ENCODE measurements at regions not wholly inside any gene's neighbourhood (a gene's known extent, or its start where the extent isn't known, plus 50 kb on each side); places are given as distances from the start of the nearest gene placed in this dataset.
A peak's percentile ranks its signal among the peaks of the same experiment; 100 is the strongest.
"Not testable (repeated sequence)": the region's sequence is repeated elsewhere in the genome, so short reads cannot be mapped to it uniquely, and the experiment has no call there.

DNA sequence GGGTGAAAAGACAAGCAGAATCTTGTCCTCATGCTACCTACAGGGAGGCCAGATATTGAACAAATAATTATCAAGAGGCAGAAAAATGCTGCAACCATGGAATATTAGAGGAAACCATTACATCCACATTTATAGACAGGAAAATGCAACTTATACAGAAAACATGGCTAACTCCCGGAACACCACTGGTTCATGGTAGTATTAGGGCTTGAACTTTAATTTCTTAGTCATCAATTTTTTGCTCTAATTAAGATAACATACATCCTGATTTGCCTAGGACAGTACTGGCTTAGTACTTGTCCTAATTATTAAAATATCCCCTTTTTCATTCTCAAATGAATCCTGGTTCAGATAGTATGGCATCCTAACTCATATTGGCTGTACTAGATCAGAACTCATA is 76.3 kb upstream of the TGFBR2 start:
- Histone ChIP-seq H3K9ac (ENCODE audit: low read depth, low read length) (no peak overlapping the region), H3K9me3 (ENCODE audit: control insufficient read depth, insufficient read depth, low read length) (no peaks in the 10 kb centered on the region), H3K36me3 (ENCODE audit: insufficient read depth, low read length) (no peaks in the 10 kb centered on the region), H3K4me1 (ENCODE audit: insufficient read depth, low read length) (no peaks in the 10 kb centered on the region)

DNA sequence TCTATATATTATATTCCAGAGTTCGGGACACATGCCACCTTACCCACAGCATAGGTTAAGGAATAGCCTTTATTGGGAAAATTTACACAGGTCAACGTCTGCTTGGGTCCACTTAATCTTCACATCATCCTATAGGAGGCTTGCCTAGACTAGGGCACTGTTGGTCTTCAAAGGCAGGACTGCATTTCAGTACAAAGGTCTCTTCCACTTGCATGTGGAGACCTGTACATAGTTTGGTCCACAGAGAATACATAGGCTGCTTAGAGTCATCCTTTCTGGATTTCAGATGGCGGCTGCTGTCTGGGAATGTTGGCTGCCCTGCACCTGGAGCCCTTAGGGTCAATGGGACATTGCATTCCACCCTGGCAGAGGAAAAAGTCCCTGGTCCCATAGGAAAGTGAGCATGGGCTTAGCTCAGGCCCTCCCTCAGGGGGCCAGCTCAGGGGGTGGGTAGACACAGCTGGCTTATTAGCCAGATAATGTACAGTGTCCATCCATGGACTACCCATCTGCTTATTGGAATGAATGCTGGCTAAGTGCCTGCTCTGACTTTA is 75.3 kb upstream of the TGFBR2 start:
- H3K9me3 ChIP-seq (ENCODE audit: control insufficient read depth, insufficient read depth, low read length), result no peaks in the 10 kb centered on the region
- no peaks in the 10 kb centered on the region for H3K36me3 ChIP-seq (ENCODE audit: insufficient read depth, low read length)

DNA sequence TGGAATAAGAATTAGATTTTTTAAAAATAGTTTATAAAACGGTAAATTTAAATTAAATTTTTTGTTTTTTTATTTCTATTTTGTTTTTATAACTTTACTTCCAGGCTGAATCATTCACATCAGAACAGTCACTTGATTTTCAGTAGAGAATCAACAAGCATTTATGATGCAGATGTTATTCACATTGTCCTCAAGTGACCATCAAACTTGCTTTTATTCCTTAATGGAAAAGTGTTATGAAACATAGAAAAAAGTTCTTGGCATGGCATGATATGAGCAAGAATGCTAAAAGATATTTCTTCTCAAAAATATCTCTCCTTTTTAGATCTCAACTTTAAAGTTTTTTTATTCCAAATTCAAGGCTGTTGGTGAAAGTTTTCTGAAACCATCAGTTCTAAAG is 70.9 kb upstream of the TGFBR2 start:
- Histone ChIP-seq H3K9me3 (ENCODE audit: control insufficient read depth, insufficient read depth, low read length) (no peaks in the 10 kb centered on the region), H3K4me1 (ENCODE audit: insufficient read depth, low read length) (no peaks in the 10 kb centered on the region), H3K9ac (ENCODE audit: low read depth, low read length) (no peak overlapping the region), H3K36me3 (ENCODE audit: insufficient read depth, low read length) (no peaks in the 10 kb centered on the region)

More for the DNA sequence above, 75.3 kb upstream of the TGFBR2 start:
- no peaks in the 10 kb centered on the region for H3K4me1 ChIP-seq (ENCODE audit: insufficient read depth, low read length)
- no peak overlapping the region for H3K9ac ChIP-seq (ENCODE audit: low read depth, low read length)

DNA sequence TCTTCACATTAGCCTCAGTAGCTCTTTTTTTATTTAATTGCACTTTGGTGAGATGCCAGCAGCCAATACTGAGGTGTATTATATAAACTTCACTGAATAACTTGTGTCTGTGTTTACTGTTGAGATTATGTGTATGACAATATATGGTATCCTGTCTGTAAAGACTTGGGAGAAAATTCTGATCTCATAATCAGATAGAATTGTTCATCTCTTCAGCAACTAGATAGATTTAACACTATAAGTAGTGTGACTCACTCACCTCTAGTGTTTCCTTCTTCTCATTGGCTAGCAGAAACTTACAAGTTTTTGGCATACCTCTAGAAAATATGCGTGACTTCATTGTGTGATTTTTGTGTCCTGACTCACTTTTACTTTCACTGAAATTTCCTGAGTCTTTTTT is 67.6 kb upstream of the TGFBR2 start:
- H3K9ac ChIP-seq (ENCODE audit: low read depth, low read length), result no peak overlapping the region
- no peaks in the 10 kb centered on the region for H3K36me3 ChIP-seq (ENCODE audit: insufficient read depth, low read length)
- no peaks in the 10 kb centered on the region for H3K9me3 ChIP-seq (ENCODE audit: control insufficient read depth, insufficient read depth, low read length)
- no peaks in the 10 kb centered on the region for H3K4me1 ChIP-seq (ENCODE audit: insufficient read depth, low read length)

DNA sequence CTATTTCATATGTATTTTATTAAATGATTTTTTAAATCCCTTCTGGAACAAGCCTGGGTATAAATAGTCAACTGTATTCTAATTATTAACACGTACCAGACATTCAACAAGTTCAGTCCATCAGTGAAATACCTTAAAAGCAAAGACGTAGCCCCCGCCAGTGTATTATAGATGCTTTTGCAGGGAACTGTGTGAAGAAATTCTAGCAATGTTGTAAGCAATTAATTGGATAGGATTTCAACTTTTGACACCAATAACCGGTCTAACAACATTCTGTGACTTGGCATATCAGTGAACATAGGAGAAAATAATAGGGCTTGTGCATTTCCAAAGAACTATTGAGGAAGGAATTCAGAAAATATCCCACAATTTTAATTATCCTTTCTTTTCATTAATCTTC is 67.2 kb upstream of the TGFBR2 start:
- Histone ChIP-seq H3K36me3 (ENCODE audit: insufficient read depth, low read length) (no peaks in the 10 kb centered on the region), H3K9me3 (ENCODE audit: control insufficient read depth, insufficient read depth, low read length) (no peaks in the 10 kb centered on the region), H3K9ac (ENCODE audit: low read depth, low read length) (no peak overlapping the region)

DNA sequence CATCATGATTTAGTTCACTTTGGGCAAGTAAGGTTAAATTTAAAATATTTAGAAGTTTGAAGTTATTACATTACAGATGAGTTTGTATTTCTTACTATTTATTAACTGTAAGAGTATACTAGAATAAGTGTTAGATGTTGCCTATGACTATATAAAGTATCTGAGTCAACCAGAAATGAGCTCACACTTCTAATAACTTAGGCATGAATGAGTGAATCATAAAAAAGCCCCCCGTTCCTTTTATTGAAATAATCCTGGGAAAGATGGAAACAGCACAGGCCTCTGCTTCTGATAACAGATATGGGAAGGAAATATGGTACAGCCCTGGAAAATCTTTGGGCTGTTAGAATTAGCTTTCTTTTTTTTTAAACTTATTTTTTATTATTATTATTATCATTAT is 66.6 kb upstream of the TGFBR2 start:
- Histone ChIP-seq H3K36me3 (ENCODE audit: insufficient read depth, low read length) (no peaks in the 10 kb centered on the region), H3K9ac (ENCODE audit: low read depth, low read length) (no peak overlapping the region), H3K4me1 (ENCODE audit: insufficient read depth, low read length) (no peaks in the 10 kb centered on the region), H3K9me3 (ENCODE audit: control insufficient read depth, insufficient read depth, low read length) (no peaks in the 10 kb centered on the region)

More for the DNA sequence above, 67.2 kb upstream of the TGFBR2 start:
- no peaks in the 10 kb centered on the region for H3K4me1 ChIP-seq (ENCODE audit: insufficient read depth, low read length)

DNA sequence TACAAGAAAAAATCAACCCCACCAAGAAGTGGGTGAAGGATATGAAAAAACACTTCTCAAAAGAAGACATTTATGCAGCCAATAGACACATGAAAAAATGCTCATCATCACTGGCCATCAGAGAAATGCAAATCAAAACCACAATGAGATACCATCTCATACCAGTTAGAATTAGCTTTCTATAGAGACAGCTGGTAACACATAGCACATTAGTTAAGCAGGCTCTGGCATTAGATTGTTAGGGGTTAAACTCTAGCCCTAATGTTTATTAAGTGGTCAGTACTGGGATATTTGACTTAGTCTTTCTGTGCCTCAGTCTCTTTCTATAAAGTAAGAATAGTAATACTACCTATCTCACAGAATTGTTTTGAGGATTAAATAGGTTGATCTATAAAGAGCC is 65.2 kb upstream of the TGFBR2 start:
- H3K4me1 ChIP-seq (ENCODE audit: insufficient read depth, low read length); H3K9me3 ChIP-seq (ENCODE audit: control insufficient read depth, insufficient read depth, low read length); H3K36me3 ChIP-seq (ENCODE audit: insufficient read depth, low read length); H3K9ac ChIP-seq (ENCODE audit: low read depth, low read length): not testable (repeated sequence)

DNA sequence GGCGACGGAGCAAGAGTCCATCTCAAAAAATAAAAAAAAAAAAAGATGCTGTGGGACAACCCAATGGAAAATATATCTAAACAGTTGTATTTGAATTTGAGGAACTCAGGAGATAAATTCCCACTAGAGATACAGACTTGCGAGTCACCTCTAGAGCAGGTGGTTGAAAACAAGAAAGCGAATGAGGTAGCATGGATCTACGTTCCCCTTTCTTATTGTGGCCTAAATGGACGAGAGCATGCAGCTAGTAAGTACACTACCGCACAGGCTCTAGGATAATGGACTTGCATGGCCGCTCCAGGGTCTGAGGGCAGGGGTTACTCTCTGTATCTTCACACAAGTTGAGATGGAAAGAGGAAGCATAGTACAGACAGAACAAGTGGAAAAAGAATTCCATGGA is 63.5 kb upstream of the TGFBR2 start:
- H3K4me1 ChIP-seq (ENCODE audit: insufficient read depth, low read length), result no peaks in the 10 kb centered on the region
- no peak overlapping the region for H3K9ac ChIP-seq (ENCODE audit: low read depth, low read length)
- no peaks in the 10 kb centered on the region for H3K36me3 ChIP-seq (ENCODE audit: insufficient read depth, low read length)
- H3K9me3 ChIP-seq (ENCODE audit: control insufficient read depth, insufficient read depth, low read length), result no peaks in the 10 kb centered on the region

DNA sequence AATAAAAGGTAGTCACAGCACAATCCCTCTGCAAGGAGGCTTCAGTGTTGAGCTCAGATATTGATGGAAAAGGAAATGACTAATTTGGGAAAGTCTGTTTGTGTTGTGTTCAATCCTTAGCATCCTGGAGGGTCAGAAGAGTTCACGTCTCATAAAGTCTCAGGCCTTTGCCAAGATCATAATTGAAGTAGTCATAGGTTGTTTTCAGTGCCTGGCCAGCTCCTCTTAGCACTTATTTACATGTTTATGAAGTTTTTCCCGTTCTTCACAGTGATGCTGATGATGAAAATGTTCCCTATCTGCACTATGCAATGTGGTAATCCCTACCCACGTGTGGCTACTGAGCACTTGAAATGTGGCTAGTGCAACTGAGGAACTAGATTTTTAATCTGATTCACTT is 61.6 kb upstream of the TGFBR2 start:
- H3K9ac ChIP-seq (ENCODE audit: low read depth, low read length), result no peak overlapping the region
- peaks cover 8% of the 10 kb centered on the region for H3K4me1 ChIP-seq (ENCODE audit: insufficient read depth, low read length)
- no peaks in the 10 kb centered on the region for H3K9me3 ChIP-seq (ENCODE audit: control insufficient read depth, insufficient read depth, low read length)
- H3K36me3 ChIP-seq (ENCODE audit: insufficient read depth, low read length), result no peaks in the 10 kb centered on the region

DNA sequence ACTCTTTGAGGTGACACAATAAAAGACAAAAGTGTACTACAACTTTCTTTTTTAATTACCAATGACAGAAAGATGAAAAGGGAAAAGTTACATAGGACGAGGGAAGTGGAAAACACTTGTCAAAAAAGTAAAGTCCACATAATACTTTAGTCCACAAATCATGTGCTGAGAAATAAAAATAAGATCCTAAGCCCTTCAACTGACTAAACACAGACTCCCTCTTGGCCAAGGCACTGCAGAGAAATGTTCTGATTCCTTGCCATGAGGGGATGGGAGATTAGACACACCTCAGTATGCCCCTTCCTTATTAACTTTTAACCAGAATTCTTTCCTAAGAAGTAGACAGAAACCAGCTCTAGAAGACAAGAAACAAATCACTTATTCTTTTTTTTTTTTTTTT is 59.5 kb upstream of the TGFBR2 start:
- H3K36me3 ChIP-seq (ENCODE audit: insufficient read depth, low read length), result no peaks in the 10 kb centered on the region
- no peaks in the 10 kb centered on the region for H3K9me3 ChIP-seq (ENCODE audit: control insufficient read depth, insufficient read depth, low read length)
- peaks cover 29% of the 10 kb centered on the region for H3K4me1 ChIP-seq (ENCODE audit: insufficient read depth, low read length)
- no peak overlapping the region for H3K9ac ChIP-seq (ENCODE audit: low read depth, low read length)

DNA sequence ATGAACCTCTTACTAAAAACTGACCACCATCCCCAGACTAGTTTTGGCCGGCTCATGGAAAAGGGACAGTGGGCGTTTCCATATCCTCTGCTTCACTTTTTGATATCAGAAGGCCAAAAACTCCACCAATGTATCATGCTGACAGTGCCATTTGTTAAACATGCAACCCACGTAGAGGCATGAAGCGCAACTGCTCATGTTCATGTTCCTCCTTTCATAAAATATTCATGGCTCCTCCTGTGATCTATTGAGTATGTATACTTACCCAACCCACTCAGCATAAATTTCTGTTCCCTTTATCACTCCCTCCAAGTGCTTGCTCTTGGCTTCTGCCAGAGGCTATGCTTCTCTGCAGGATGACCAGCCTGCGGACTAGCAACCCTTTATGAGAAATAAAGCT is 58.7 kb upstream of the TGFBR2 start:
- Histone ChIP-seq H3K36me3 (ENCODE audit: insufficient read depth, low read length) (no peaks in the 10 kb centered on the region), H3K9me3 (ENCODE audit: control insufficient read depth, insufficient read depth, low read length) (no peaks in the 10 kb centered on the region), H3K9ac (ENCODE audit: low read depth, low read length) (no peak overlapping the region), H3K4me1 (ENCODE audit: insufficient read depth, low read length) (peaks cover 37% of the 10 kb centered on the region)

DNA sequence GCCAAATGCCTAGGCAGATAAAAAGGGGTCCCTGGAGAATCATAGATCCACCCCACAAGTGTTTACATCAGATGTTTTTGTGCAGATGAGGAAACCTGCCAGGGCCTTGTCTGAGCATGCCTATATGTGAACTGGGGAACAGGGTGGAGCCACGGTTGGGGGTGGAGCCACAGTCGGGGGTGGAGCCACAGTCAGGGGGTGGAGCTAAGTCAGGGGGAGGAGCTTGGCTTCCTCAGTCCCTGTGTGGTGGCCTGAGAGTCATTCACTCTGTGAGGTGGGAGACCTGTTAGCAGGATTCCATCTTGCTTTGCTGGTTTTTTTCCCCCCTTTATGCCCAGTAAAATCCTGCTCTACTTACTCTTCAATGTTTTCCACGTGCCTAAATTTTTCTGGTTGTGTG is 57.8 kb upstream of the TGFBR2 start:
- H3K4me1 ChIP-seq (ENCODE audit: insufficient read depth, low read length), result peaks cover 45% of the 10 kb centered on the region
- H3K36me3 ChIP-seq (ENCODE audit: insufficient read depth, low read length), result no peaks in the 10 kb centered on the region
- H3K9ac ChIP-seq (ENCODE audit: low read depth, low read length), result 0 out of 2 replicates have a peak overlapping the region, but pooled peaks have one; percentile 30
- H3K9me3 ChIP-seq (ENCODE audit: control insufficient read depth, insufficient read depth, low read length), result no peaks in the 10 kb centered on the region

DNA sequence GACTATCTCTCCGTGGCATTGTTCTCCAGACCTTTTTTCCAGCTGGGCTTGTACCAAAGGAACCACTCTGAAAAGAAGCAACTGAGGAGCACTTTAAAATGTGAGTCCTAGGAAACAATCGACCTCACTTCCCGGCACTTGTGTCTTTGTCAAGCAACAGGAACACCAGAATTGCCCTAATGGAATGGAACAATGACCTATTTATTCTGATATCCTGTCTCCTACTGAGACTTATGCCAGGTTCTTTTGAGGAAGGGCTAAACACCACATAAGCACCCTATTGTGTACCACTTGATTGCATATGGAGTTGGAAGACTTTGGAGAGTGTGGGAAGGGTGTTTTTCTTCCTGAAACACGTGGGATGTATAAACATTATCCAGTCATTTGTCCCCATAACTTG is 56.8 kb upstream of the TGFBR2 start:
- Histone ChIP-seq H3K36me3 (ENCODE audit: insufficient read depth, low read length) (no peaks in the 10 kb centered on the region), H3K4me1 (ENCODE audit: insufficient read depth, low read length) (peaks cover 45% of the 10 kb centered on the region), H3K9ac (ENCODE audit: low read depth, low read length) (0 out of 2 replicates have a peak overlapping the region, but pooled peaks have one; percentile 30), H3K9me3 (ENCODE audit: control insufficient read depth, insufficient read depth, low read length) (no peaks in the 10 kb centered on the region)

DNA sequence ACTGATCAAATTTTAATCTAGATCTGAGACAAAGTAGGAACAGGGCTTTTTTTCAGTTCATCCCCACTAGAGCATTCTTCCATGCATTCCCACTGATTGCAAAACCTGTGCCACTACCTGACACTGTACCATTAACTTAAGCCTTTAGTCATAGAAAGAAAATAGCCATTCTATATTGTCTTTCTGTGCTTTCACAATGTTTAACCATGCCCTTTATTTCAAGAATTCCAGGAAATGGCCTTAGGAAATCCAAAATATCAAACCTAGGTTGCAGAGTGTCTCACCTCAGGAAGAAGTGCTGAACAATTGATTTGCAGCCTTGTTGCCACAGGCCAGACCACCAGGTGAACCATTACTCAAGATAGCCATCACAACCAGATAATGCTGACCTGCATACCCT is 56.2 kb upstream of the TGFBR2 start:
- H3K36me3 ChIP-seq (ENCODE audit: insufficient read depth, low read length), result no peaks in the 10 kb centered on the region
- H3K9ac ChIP-seq (ENCODE audit: low read depth, low read length), result no peak overlapping the region
- no peaks in the 10 kb centered on the region for H3K9me3 ChIP-seq (ENCODE audit: control insufficient read depth, insufficient read depth, low read length)
- peaks cover 45% of the 10 kb centered on the region for H3K4me1 ChIP-seq (ENCODE audit: insufficient read depth, low read length)

DNA sequence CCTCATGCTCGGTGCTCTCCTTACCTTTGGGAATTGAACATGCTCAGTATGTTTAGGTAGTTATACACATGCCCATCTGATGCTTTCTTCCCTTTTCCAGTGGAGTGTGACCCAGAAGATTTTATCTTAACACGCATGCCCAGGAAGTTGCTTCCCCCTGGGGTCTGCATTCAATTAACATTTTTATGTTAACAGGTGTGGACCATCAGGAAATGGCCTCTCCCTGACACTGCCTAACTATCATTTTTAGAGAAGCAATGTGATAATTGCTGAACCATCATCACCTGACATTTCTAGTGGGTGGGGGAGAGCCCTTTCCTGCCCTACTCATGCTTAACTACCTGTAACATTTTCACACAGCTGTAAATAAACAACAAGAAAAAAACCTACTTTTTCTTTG is 55.1 kb upstream of the TGFBR2 start:
- H3K9me3 ChIP-seq (ENCODE audit: control insufficient read depth, insufficient read depth, low read length), result no peaks in the 10 kb centered on the region
- no peaks in the 10 kb centered on the region for H3K36me3 ChIP-seq (ENCODE audit: insufficient read depth, low read length)
- H3K4me1 ChIP-seq (ENCODE audit: insufficient read depth, low read length), result peaks cover 45% of the 10 kb centered on the region
- H3K9ac ChIP-seq (ENCODE audit: low read depth, low read length), result no peak overlapping the region

DNA sequence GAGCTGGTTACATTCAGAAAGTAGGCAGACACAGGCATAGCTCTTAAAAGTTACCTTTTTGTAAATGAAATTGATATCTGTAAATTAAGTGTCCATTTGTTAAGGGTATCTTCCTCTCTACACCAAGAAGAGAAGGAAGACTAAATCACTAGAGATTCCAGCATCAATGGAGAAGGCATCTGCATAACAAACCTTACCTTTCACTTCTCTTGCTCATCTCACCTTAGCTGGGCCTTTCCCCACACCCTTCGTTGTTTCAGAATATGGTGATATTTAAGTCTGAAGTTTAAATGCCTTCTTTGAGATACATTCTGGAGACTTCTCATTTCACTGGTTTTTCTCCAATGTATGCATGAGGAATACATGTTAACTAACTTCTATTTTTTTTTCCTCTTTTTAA is 54.5 kb upstream of the TGFBR2 start:
- Histone ChIP-seq H3K9me3 (ENCODE audit: control insufficient read depth, insufficient read depth, low read length) (no peaks in the 10 kb centered on the region), H3K4me1 (ENCODE audit: insufficient read depth, low read length) (peaks cover 45% of the 10 kb centered on the region), H3K9ac (ENCODE audit: low read depth, low read length) (no peak overlapping the region), H3K36me3 (ENCODE audit: insufficient read depth, low read length) (no peaks in the 10 kb centered on the region)

All from ES-I3 (cell line).